CD14-positive monocyte (primary cell): ENCODE measurements at regions not wholly inside any gene's neighbourhood (a gene's known extent, or its start where the extent isn't known, plus 50 kb on each side); places are given as distances from the start of the nearest gene placed in this dataset.

ENCODE experiments used
- DNase-seq, 3 donors: peaks; one replicate each; pipeline ENCODE4 v3.0.0-alpha.2; 2011 to 2022
- H2AFZ ChIP-seq: 2 replicates; pipeline ENCODE4 v1.6.0; 2012; ENCODE audit warnings: mild to moderate bottlenecking, low read depth, low read length, inconsistent platforms; ENCODE audit not compliant: insufficient read depth, poor library complexity, severe bottlenecking
- H3K27ac ChIP-seq, 2 donors: 1 replicate in 1 of 2; 2 replicates in 1 of 2; pipeline ENCODE4 v1.5.1; 2012 to 2013; ENCODE audit warnings: low read length in 2 of 2, control low read depth in 1 of 2, inconsistent platforms in 1 of 2, low read depth in 1 of 2, mild to moderate bottlenecking in 1 of 2
- H3K27me3 ChIP-seq, 2 donors: one replicate each; pipeline versions ENCODE4 v1.6.0 to v1.6.1; 2011 to 2013; ENCODE audit warnings: low read length in 2 of 2; ENCODE audit not compliant: control insufficient read depth in 2 of 2, insufficient read depth in 2 of 2
- H3K36me3 ChIP-seq, 2 donors: replicated peaks in 1 of 2; 1 replicate in 1 of 2; 2 replicates in 1 of 2; pipeline versions ENCODE4 v1.5.1 to v1.6.1; 2012 to 2013; ENCODE audit warnings: low read length in 2 of 2, control low read depth in 1 of 2, inconsistent platforms in 1 of 2, mild to moderate bottlenecking in 1 of 2; ENCODE audit not compliant: insufficient read depth in 2 of 2, control insufficient read depth in 1 of 2
- H3K4me1 ChIP-seq, 2 donors: 1 replicate in 1 of 2; 2 replicates in 1 of 2; pipeline versions ENCODE4 v1.5.1 to v1.6.1; 2012 to 2013; ENCODE audit warnings: low read length in 2 of 2, control low read depth in 1 of 2, inconsistent platforms in 1 of 2, mild to moderate bottlenecking in 1 of 2, moderate library complexity in 1 of 2; ENCODE audit not compliant: insufficient read depth in 2 of 2, control insufficient read depth in 1 of 2
- H3K4me2 ChIP-seq: replicated peaks from 2 replicates; pipeline ENCODE3; 2012; ENCODE audit warnings: low read length, moderate library complexity, mild to moderate bottlenecking; ENCODE audit not compliant: poor library complexity, severe bottlenecking; ENCODE audit errors: extremely low read depth
- H3K4me3 ChIP-seq, 3 experiments: fragments of 200-600 bp in 1 of 3; sonication (generic) in 1 of 3; replicated peaks in 1 of 3; 1 replicate in 2 of 3; 2 replicates in 1 of 3; pipeline ENCODE4 v1.5.1; 2011 to 2013; ENCODE audit warnings: low read length in 3 of 3, mild to moderate bottlenecking in 3 of 3, control low read depth in 2 of 3, low read depth in 2 of 3, inconsistent platforms in 1 of 3, moderate library complexity in 1 of 3
- H3K79me2 ChIP-seq: 2 replicates; pipeline ENCODE4 v1.6.0; 2012; ENCODE audit warnings: mild to moderate bottlenecking, control low read depth, inconsistent platforms, low read length, moderate library complexity; ENCODE audit not compliant: insufficient read depth
- H3K9ac ChIP-seq: 2 replicates; pipeline ENCODE4 v1.6.0; 2017; ENCODE audit warnings: low read length, mild to moderate bottlenecking; ENCODE audit not compliant: insufficient read depth, poor library complexity, severe bottlenecking
- H3K9me3 ChIP-seq, 2 donors: replicated peaks in 1 of 2; 1 replicate in 1 of 2; 2 replicates in 1 of 2; pipeline versions ENCODE4 v1.5.1 to v1.6.1; 2012 to 2013; ENCODE audit warnings: low read length in 2 of 2, control low read depth in 1 of 2; ENCODE audit not compliant: control insufficient read depth in 1 of 2, insufficient read depth in 1 of 2
- H4K20me1 ChIP-seq: 2 replicates; pipeline ENCODE4 v1.6.0; 2012; ENCODE audit warnings: mild to moderate bottlenecking, low read length, control low read depth, moderate library complexity; ENCODE audit not compliant: insufficient read depth
- H3K27ac Mint-ChIP-seq, 7 donors: one replicate each; pipeline ENCODE4 v1.8.0; 2020; ENCODE audit warnings: mild to moderate bottlenecking in 7 of 7, mixed read lengths in 7 of 7, moderate library complexity in 6 of 7, inconsistent platforms in 2 of 7
- H3K27me3 Mint-ChIP-seq, 3 donors: one replicate each; pipeline ENCODE4 v1.8.0; 2021 to 2022; ENCODE audit warnings: low read depth in 3 of 3, mild to moderate bottlenecking in 3 of 3, mixed read lengths in 3 of 3, moderate library complexity in 3 of 3, inconsistent platforms in 1 of 3
- H3K36me3 Mint-ChIP-seq, 2 donors: one replicate each; pipeline ENCODE4 v1.8.0; 2020; ENCODE audit warnings: mixed read lengths in 2 of 2, inconsistent platforms in 1 of 2, mild to moderate bottlenecking in 1 of 2
- H3K4me1 Mint-ChIP-seq: one replicate; pipeline ENCODE4 v1.8.0; 2020; ENCODE audit warnings: mild to moderate bottlenecking, mixed read lengths
- H3K4me3 Mint-ChIP-seq, 2 donors: one replicate each; pipeline ENCODE4 v1.8.0; 2020; ENCODE audit warnings: mild to moderate bottlenecking in 2 of 2, mixed read lengths in 2 of 2, moderate library complexity in 1 of 2
- H3K9me3 Mint-ChIP-seq, 7 donors: one replicate each; pipeline ENCODE4 v1.8.0; 2020 to 2022; ENCODE audit warnings: mixed read lengths in 7 of 7, mild to moderate bottlenecking in 6 of 7, moderate library complexity in 6 of 7, inconsistent platforms in 2 of 7
- WGBS: methylation state at CpG from one replicate; pipeline ENCODE4 v1.1.5; 2013; ENCODE audit warnings: missing lambda C conversion rate; ENCODE audit not compliant: insufficient coverage; 5-methylcytosine and 5-hydroxymethylcytosine counted together
- intact Hi-C, 2 donors: fragments of 100-400 bp; cut with micrococcal nuclease; formaldehyde crosslinking; loops; one replicate each; pipeline versions ENCODE4 v1.15.0 to v1.15.1; 2023
- TF ChIP-seq, protein P1 (sequence below): fragments of 200-600 bp; IDR thresholded peaks from one replicate; pipeline ENCODE4 v1.8.0; 2022; ENCODE audit warnings: antibody characterized with exemption, mild to moderate bottlenecking

- TF ChIP-seq, protein P1, sequence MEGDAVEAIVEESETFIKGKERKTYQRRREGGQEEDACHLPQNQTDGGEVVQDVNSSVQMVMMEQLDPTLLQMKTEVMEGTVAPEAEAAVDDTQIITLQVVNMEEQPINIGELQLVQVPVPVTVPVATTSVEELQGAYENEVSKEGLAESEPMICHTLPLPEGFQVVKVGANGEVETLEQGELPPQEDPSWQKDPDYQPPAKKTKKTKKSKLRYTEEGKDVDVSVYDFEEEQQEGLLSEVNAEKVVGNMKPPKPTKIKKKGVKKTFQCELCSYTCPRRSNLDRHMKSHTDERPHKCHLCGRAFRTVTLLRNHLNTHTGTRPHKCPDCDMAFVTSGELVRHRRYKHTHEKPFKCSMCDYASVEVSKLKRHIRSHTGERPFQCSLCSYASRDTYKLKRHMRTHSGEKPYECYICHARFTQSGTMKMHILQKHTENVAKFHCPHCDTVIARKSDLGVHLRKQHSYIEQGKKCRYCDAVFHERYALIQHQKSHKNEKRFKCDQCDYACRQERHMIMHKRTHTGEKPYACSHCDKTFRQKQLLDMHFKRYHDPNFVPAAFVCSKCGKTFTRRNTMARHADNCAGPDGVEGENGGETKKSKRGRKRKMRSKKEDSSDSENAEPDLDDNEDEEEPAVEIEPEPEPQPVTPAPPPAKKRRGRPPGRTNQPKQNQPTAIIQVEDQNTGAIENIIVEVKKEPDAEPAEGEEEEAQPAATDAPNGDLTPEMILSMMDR: no peak
- H3K4me3 ChIP-seq: no peak overlapping the region
- H3K9ac ChIP-seq: no peak overlapping the region
- WGBS: no CpG with 5 or more reads among the region's 6 CpGs
- Mint-ChIP-seq H3K9me3 (no peaks in the 10 kb centered on the region), H3K27me3 (peaks cover 1 to 6% (median 2%) of the 10 kb centered on the region in 3 donors), H3K4me3 (no peak overlapping the region), H3K4me1 (no peaks in the 10 kb centered on the region), H3K27ac (no peak overlapping the region), H3K36me3 (no peaks in the 10 kb centered on the region)
- H3K79me2 ChIP-seq: no peaks in the 10 kb centered on the region
- peaks cover 0 to 2% of the 10 kb centered on the region in 2 donors for H3K27me3 ChIP-seq
- H3K4me1 ChIP-seq: no peaks in the 10 kb centered on the region
- H3K9me3 ChIP-seq: no peaks in the 10 kb centered on the region
- no peaks in the 10 kb centered on the region for H3K36me3 ChIP-seq
- intact Hi-C loops: loop anchor here in 1 of 2 donors (10.0 kb wide), 1 partner anchor 1571 kb away; no protein-coding TSS in a partner anchor
- H2AFZ ChIP-seq: no peak overlapping the region
- no peak overlapping the region for H3K27ac ChIP-seq
- H3K4me2 ChIP-seq: no peak overlapping the region
- H4K20me1 ChIP-seq: no peaks in the 10 kb centered on the region
- no peak for DNase-seq
Observed at GRCh38 chr6:168953461-168953860, 300.2 kb downstream of the THBS2 start.

DNA sequence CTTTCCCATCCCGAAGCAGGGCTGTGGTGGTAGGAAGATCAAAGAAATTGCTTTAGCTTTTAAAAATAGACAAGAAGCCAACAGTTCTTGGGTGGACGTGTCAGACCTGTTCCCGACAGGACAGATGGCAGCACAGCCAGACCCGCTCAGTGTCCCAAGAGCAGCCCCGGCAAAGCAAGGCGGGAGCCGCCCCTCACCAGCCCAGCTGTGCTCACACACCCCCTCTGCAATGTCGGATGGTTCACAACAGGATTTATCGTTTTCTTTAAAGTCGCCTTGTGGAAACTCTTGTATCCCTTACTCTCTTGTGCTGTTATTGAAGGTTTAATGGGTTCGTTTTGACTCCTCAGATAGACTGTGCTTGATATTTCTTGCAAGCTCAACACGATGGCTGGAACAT is 302.4 kb downstream of the THBS2 start:
- no peaks in the 10 kb centered on the region for H4K20me1 ChIP-seq
- Mint-ChIP-seq H3K4me1 (no peaks in the 10 kb centered on the region), H3K27me3 (peaks cover 2 to 5% (median 4%) of the 10 kb centered on the region in 3 donors), H3K4me3 (no peak overlapping the region), H3K36me3 (no peaks in the 10 kb centered on the region), H3K27ac (no peak overlapping the region), H3K9me3 (no peaks in the 10 kb centered on the region)
- H3K4me1 ChIP-seq: no peaks in the 10 kb centered on the region
- TF ChIP-seq, protein P1: no peak
- H3K4me3 ChIP-seq: no peak overlapping the region
- WGBS: over 99% methylated on average over 9 of the region's 12 CpGs
- no peak overlapping the region for H2AFZ ChIP-seq
- DNase-seq: no peak
- H3K27me3 ChIP-seq: peaks cover 0 to 2% of the 10 kb centered on the region in 2 donors
- H3K27ac ChIP-seq: no peak overlapping the region
- H3K9ac ChIP-seq: no peak overlapping the region
- intact Hi-C loops: loop anchor here in 1 of 2 donors (10.0 kb wide), 1 partner anchor 1574 kb away; no protein-coding TSS in a partner anchor
- no peaks in the 10 kb centered on the region for H3K79me2 ChIP-seq
- no peak overlapping the region for H3K4me2 ChIP-seq
- no peaks in the 10 kb centered on the region for H3K36me3 ChIP-seq
- H3K9me3 ChIP-seq: no peaks in the 10 kb centered on the region
